ENCODE measurements at regions not wholly inside any gene's neighbourhood (a gene's known extent, or its start where the extent isn't known, plus 50 kb on each side); places are given as distances from the start of the nearest gene placed in this dataset.

DNA sequence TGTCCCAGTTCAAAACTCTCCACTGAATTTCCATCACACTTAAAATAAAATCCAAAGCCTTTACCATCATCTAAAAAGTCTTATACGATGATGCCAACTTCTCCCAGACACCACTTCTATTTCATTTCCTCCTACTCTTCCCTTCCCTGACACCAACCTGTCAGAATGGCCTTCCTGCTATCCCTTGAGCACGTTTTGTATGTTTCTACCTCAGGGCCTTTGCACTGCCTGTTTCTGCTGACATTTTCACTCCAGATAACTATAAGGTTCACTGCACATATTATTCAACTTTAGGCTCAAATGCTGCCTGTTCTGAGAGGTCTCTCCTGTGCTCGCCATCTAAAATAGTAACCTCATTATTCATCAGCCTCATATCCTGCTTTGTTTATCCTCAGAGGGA, 269.6 kb downstream of the HTR7 start (continued):
- TF ChIP-seq, protein P1, sequence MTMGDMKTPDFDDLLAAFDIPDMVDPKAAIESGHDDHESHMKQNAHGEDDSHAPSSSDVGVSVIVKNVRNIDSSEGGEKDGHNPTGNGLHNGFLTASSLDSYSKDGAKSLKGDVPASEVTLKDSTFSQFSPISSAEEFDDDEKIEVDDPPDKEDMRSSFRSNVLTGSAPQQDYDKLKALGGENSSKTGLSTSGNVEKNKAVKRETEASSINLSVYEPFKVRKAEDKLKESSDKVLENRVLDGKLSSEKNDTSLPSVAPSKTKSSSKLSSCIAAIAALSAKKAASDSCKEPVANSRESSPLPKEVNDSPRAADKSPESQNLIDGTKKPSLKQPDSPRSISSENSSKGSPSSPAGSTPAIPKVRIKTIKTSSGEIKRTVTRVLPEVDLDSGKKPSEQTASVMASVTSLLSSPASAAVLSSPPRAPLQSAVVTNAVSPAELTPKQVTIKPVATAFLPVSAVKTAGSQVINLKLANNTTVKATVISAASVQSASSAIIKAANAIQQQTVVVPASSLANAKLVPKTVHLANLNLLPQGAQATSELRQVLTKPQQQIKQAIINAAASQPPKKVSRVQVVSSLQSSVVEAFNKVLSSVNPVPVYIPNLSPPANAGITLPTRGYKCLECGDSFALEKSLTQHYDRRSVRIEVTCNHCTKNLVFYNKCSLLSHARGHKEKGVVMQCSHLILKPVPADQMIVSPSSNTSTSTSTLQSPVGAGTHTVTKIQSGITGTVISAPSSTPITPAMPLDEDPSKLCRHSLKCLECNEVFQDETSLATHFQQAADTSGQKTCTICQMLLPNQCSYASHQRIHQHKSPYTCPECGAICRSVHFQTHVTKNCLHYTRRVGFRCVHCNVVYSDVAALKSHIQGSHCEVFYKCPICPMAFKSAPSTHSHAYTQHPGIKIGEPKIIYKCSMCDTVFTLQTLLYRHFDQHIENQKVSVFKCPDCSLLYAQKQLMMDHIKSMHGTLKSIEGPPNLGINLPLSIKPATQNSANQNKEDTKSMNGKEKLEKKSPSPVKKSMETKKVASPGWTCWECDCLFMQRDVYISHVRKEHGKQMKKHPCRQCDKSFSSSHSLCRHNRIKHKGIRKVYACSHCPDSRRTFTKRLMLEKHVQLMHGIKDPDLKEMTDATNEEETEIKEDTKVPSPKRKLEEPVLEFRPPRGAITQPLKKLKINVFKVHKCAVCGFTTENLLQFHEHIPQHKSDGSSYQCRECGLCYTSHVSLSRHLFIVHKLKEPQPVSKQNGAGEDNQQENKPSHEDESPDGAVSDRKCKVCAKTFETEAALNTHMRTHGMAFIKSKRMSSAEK (CRISPR knock-in tag; IDR thresholded peaks at IDR 0.05; ENCODE audit: borderline replicate concordance): no peak
- TF ChIP-seq, protein P2, sequence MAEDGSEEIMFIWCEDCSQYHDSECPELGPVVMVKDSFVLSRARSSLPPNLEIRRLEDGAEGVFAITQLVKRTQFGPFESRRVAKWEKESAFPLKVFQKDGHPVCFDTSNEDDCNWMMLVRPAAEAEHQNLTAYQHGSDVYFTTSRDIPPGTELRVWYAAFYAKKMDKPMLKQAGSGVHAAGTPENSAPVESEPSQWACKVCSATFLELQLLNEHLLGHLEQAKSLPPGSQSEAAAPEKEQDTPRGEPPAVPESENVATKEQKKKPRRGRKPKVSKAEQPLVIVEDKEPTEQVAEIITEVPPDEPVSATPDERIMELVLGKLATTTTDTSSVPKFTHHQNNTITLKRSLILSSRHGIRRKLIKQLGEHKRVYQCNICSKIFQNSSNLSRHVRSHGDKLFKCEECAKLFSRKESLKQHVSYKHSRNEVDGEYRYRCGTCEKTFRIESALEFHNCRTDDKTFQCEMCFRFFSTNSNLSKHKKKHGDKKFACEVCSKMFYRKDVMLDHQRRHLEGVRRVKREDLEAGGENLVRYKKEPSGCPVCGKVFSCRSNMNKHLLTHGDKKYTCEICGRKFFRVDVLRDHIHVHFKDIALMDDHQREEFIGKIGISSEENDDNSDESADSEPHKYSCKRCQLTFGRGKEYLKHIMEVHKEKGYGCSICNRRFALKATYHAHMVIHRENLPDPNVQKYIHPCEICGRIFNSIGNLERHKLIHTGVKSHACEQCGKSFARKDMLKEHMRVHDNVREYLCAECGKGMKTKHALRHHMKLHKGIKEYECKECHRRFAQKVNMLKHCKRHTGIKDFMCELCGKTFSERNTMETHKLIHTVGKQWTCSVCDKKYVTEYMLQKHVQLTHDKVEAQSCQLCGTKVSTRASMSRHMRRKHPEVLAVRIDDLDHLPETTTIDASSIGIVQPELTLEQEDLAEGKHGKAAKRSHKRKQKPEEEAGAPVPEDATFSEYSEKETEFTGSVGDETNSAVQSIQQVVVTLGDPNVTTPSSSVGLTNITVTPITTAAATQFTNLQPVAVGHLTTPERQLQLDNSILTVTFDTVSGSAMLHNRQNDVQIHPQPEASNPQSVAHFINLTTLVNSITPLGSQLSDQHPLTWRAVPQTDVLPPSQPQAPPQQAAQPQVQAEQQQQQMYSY (CRISPR knock-in tag; IDR thresholded peaks at IDR 0.05): no peak
- TF ChIP-seq FOXJ3 (CRISPR knock-in tag; IDR thresholded peaks at IDR 0.05; ENCODE audit: borderline replicate concordance) (no peak), MXD4 (CRISPR knock-in tag; IDR thresholded peaks at IDR 0.05; ENCODE audit: borderline replicate concordance) (no peak), FOXK1 (CRISPR knock-in tag; IDR thresholded peaks at IDR 0.05) (no peak), OVOL2 (CRISPR knock-in tag; IDR thresholded peaks at IDR 0.05; ENCODE audit: borderline replicate concordance) (no peak), NFE2L1 (CRISPR knock-in tag; IDR thresholded peaks at IDR 0.05) (no peak), ZNF423 (CRISPR knock-in tag; IDR thresholded peaks at IDR 0.05) (no peak), KAT7 (CRISPR knock-in tag; IDR thresholded peaks at IDR 0.05; ENCODE audit: borderline replicate concordance) (no peak), JAZF1 (CRISPR knock-in tag; IDR thresholded peaks at IDR 0.05) (no peak), TEAD1 (CRISPR knock-in tag; IDR thresholded peaks at IDR 0.05) (no peak), SP1 (CRISPR knock-in tag; conservative IDR thresholded peaks at IDR 0.05) (no peak)

- Mint-ChIP-seq H3K9me3 (peaks cover 6% of the 10 kb centered on the region; the same call in 1 of the 2 replicates), H3K4me1 (peaks cover 20% of the 10 kb centered on the region), H3K27ac (no peak overlapping the region), H3K27me3 (ENCODE audit: low read depth) (no peaks in the 10 kb centered on the region), H3K36me3 (no peaks in the 10 kb centered on the region), H3K4me3 (no peak overlapping the region)
- ChIA-PET POLR2A (interaction anchor here (1.2 kb wide), 1 partner anchor 9 kb away, joined by 3 read pairs; no protein-coding TSS in a partner anchor), CTCF (interaction anchor here (3.9 kb wide), 1 partner anchor 301 kb away, joined by 64 read pairs; no protein-coding TSS in a partner anchor)
- DNase-seq (ENCODE audit: low spot score) (no peak), ATAC-seq (no peak)
- no peak for TF ChIP-seq OVOL2 (CRISPR knock-in tag; IDR thresholded peaks at IDR 0.05; ENCODE audit: borderline replicate concordance)
- TF ChIP-seq FOXP4 (CRISPR knock-in tag; IDR thresholded peaks at IDR 0.05): no peak
- no peak for TF ChIP-seq ZNF138 (CRISPR knock-in tag; conservative IDR thresholded peaks at IDR 0.05)
- TF ChIP-seq USF2 (CRISPR knock-in tag; IDR thresholded peaks at IDR 0.05): no peak
- TF ChIP-seq, protein P3, sequence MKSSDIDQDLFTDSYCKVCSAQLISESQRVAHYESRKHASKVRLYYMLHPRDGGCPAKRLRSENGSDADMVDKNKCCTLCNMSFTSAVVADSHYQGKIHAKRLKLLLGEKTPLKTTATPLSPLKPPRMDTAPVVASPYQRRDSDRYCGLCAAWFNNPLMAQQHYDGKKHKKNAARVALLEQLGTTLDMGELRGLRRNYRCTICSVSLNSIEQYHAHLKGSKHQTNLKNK (CRISPR knock-in tag; IDR thresholded peaks at IDR 0.05): no peak
- TF ChIP-seq ZNF219 (CRISPR knock-in tag; IDR thresholded peaks at IDR 0.05; ENCODE audit: borderline replicate concordance): no peak
- TF ChIP-seq, protein P4, sequence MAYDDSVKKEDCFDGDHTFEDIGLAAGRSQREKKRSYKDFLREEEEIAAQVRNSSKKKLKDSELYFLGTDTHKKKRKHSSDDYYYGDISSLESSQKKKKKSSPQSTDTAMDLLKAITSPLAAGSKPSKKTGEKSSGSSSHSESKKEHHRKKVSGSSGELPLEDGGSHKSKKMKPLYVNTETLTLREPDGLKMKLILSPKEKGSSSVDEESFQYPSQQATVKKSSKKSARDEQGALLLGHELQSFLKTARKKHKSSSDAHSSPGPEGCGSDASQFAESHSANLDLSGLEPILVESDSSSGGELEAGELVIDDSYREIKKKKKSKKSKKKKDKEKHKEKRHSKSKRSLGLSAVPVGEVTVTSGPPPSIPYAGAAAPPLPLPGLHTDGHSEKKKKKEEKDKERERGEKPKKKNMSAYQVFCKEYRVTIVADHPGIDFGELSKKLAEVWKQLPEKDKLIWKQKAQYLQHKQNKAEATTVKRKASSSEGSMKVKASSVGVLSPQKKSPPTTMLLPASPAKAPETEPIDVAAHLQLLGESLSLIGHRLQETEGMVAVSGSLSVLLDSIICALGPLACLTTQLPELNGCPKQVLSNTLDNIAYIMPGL (CRISPR knock-in tag; IDR thresholded peaks at IDR 0.05): no peak
- TF ChIP-seq SMAD3 (CRISPR knock-in tag; IDR thresholded peaks at IDR 0.05; ENCODE audit: borderline replicate concordance): no peak
- TF ChIP-seq RELA (CRISPR knock-in tag; IDR thresholded peaks at IDR 0.05; ENCODE audit: borderline replicate concordance): no peak
- TF ChIP-seq, protein P5, sequence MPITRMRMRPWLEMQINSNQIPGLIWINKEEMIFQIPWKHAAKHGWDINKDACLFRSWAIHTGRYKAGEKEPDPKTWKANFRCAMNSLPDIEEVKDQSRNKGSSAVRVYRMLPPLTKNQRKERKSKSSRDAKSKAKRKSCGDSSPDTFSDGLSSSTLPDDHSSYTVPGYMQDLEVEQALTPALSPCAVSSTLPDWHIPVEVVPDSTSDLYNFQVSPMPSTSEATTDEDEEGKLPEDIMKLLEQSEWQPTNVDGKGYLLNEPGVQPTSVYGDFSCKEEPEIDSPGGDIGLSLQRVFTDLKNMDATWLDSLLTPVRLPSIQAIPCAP (CRISPR knock-in tag; IDR thresholded peaks at IDR 0.05): no peak
- no peak for TF ChIP-seq PREB (CRISPR knock-in tag; IDR thresholded peaks at IDR 0.05; ENCODE audit: borderline replicate concordance)
Observed at GRCh38 chr10:90589825-90590224, 268.0 kb downstream of the HTR7 start.

Measured in WTC11 (cell line).